ENCODE measurements at regions not wholly inside any gene's neighbourhood (a gene's known extent, or its start where the extent isn't known, plus 50 kb on each side); places are given as distances from the start of the nearest gene placed in this dataset.

DNA sequence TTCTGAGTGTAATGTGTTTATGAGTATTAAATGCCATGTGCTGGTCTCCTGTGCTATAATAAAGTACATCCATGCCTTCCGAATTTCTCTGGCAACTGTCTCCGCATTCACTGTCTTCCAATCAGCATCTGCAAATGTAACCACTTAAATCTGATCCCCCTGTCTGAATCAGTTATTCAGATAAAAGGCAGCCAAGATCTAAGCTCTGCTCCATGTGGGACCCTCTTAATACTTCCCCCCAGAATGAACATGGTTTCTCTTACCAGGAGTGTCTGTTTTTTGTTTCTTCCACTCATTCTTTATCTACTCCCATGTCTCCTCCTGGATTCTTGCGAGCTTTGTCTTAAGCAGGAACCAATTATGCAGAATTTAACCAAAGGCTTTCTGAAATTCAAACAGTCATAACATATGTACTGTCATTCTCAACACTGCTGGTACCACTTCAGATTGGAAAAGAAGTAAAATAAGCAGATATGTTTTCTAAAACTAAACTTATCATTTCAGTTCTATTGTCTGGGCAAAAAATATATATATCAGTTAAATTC lies 996.7 kb upstream of the FLRT2 start:
- DNase-seq (ENCODE audit: low read depth) = no peak

GRCh38 chr14:84533791-84534190 lies 996.2 kb upstream of the FLRT2 start:
- no peak for DNase-seq (ENCODE audit: low read depth)

DNA sequence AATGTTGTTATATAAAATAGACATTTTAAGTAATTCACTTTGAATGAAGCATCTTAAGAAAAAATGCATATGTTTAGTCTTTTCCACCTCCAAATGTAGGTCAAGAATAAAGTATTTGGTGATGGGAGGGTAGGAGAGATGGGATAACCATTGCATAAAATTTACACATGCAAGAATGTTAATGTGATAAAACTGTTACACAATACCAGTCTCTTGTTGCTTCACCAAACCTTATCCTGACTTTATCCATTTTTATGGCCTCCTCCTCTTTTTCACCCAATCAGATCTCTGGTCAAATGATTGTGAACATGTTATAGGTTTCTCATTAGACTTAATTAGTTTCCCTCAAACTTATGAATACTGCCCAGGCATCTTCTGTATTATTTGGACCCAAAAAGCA lies 994.5 kb upstream of the FLRT2 start:
- DNase-seq (ENCODE audit: low read depth) = no peak

- DNase-seq (ENCODE audit: low read depth) = no peak
Observed at GRCh38 chr14:84535976-84536375, 994.0 kb upstream of the FLRT2 start.

DNA sequence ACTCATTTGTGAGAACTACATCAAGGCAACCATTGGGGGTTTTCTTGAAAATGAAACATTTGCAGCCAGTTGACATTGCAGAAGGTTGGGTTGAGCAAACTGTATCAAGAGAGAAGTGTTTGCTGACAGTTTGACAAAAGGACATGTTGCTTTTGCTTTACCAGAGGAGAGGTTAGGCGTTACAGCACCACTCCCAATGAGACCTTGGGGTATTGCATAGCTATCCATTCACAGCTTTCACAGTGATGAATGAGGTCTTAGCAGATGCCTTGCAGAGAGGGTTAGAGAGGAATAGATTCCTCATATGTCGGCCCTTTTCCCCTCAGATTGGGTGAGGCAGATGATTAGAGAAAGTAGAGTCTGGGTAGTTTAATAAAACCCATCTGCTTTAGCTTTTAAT lies 988.9 kb upstream of the FLRT2 start:
- DNase-seq (ENCODE audit: low read depth) = no peak

GRCh38 chr14:84543859-84544258 lies 986.1 kb upstream of the FLRT2 start:
- DNase-seq (ENCODE audit: low read depth) = no peak

GRCh38 chr14:84544486-84545131 lies 985.3 kb upstream of the FLRT2 start:
- no peak for DNase-seq (ENCODE audit: low read depth)

DNA sequence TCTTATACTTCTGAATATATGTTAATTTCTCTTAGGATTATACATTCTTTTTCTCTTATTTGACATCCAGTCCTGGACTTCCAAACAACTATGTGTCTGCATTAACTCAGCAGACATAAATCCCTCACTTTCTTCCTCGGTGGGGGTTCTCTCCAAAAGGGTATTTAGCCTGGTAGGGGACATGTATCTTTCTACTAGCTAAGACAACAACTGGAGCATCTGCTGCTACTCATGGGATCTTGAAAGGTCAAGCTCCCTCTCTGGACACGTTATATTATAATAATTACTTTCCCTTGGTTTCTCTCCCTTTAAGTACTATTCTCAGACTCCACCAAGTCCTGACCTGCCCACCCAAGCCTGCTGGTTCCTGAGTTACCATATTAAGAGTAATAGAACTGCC lies 983.7 kb upstream of the FLRT2 start:
- no peak for DNase-seq (ENCODE audit: low read depth)

DNA sequence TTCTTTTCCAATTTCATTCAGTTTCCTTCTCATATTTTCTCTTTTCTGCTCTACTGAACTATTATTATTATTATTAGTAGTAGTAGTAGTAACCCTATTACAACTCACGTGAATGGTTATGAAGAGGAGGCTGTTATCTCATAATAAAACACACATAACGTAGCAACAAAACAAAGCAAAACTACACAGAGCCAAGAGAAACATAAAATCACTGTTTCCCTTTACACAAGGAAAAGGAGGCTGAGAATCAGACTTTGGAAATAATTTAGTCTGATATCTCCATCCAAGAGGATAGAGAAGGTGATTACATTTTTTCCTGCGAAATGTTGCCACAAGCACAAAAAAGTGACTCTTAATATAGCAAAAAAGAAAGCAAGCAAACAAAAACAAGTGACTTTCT lies 975.8 kb upstream of the FLRT2 start:
- no peak for DNase-seq (ENCODE audit: low read depth)

GRCh38 chr14:84555493-84555892 lies 974.5 kb upstream of the FLRT2 start:
- no peak for DNase-seq (ENCODE audit: low read depth)

- DNase-seq (ENCODE audit: low read depth) = no peak
Observed at GRCh38 chr14:84566109-84566508, 963.8 kb upstream of the FLRT2 start.

GRCh38 chr14:84575681-84576080 lies 954.3 kb upstream of the FLRT2 start:
- no peak for DNase-seq (ENCODE audit: low read depth)

GRCh38 chr14:84579292-84579691 lies 950.7 kb upstream of the FLRT2 start:
- no peak for DNase-seq (ENCODE audit: low read depth)

DNA sequence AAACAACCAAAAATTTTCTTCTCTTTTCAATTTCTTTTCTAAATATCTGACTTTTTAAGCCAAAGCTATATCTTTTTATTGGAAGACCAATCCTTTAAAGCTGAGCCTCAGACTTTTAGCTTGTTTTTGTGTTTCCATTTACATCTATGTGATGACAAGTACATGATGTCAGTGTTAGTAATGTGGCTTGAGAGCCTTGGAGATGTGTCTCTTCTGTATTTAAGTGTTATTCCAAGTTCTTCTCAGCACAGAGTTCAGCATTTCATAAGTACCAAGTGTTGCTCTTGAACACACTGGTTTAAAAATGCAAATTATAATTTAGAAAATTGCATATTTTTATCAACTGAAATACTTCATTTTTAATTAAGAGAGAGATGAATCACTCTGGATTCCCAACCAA lies 948.9 kb upstream of the FLRT2 start:
- no peak for DNase-seq (ENCODE audit: low read depth)

GRCh38 chr14:84584511-84584910 lies 945.4 kb upstream of the FLRT2 start:
- no peak for DNase-seq (ENCODE audit: low read depth)

DNA sequence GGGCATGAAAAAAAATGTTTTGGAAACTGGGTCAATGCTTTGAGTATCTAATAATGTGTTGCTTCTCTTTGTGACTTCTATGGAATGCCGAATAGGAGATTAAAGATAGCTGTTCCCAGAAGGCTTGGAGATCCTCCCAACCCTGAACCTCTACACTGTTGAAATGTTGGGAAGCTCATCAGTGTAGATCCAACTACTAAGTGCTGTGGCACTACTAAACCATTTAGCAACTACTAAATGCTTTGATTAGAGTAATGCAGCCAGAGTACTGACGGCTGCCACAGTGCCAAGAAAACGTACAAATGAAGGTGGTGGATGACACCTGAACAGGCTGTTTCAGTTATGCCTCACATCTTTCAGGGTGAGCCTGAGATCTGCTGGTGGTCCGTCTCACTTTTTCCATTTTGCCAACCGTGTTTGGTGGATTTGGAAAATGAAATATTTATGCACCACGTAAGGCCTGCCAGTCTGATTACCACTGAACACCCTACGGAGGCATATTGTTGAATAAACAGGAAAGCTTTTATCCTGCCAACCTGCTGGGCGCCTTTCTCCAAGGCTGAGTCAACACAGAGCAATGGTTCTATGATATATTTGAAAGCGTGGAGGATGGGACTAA lies 938.0 kb upstream of the FLRT2 start:
- no peak for DNase-seq (ENCODE audit: low read depth)

- DNase-seq (ENCODE audit: low read depth) = no peak
Observed at GRCh38 chr14:84592770-84593169, 937.2 kb upstream of the FLRT2 start.

GRCh38 chr14:84610086-84610485 lies 919.9 kb upstream of the FLRT2 start:
- no peak for DNase-seq (ENCODE audit: low read depth)

DNA sequence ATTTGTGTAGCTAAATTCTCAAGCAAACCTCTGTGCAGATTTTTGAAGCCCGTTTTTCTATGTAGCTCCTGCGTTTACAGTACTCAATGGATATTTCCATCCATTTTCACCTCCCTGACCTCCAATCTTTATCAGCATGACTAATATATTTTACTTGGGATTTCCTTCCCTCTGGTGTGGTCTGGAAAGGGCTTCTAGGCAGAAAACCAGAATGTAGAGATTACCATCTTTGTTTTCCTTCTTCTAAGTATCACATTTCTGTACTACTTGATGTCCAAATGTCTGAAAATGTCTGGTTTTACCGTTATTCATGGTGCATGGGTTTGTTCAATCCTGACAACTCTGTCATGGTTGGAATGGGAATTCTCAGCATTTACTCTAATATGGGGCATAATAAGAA lies 907.6 kb upstream of the FLRT2 start:
- DNase-seq (ENCODE audit: low read depth) = no peak

DNA sequence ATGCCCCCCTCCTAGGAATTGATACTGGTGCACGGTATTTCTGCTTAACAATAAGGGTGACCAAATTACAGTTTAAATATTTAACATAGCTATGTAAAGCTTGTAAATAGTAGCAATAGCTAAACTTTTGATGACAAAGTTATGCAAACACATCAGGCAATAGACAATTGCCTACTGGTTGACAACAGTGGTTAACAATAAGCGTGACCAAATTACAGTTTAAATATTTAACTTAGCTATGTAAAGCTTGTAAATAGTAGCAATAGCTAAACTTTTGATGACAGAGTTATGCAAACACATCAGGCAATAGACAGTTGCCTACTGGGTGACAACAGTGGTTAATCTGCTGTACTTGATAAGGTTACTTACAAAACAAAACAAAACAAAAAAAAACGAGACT lies 886.5 kb upstream of the FLRT2 start:
- no peak for DNase-seq (ENCODE audit: low read depth)

- DNase-seq (ENCODE audit: low read depth) = no peak
Observed at GRCh38 chr14:84646786-84647500, 883.0 kb upstream of the FLRT2 start.

- no peak for DNase-seq (ENCODE audit: low read depth)
Observed at GRCh38 chr14:84655014-84655413, 874.9 kb upstream of the FLRT2 start.

- no peak for DNase-seq (ENCODE audit: low read depth)
Observed at GRCh38 chr14:84657911-84658310, 872.0 kb upstream of the FLRT2 start.
